H1 (cell line): ENCODE measurements at regions not wholly inside any gene's neighbourhood (a gene's known extent, or its start where the extent isn't known, plus 50 kb on each side); places are given as distances from the start of the nearest gene placed in this dataset.

ENCODE experiments used
- BCL11A ChIP-seq, 2 experiments: IDR thresholded peaks; one replicate each; pipeline ENCODE4 v1.6.1; 2011; ENCODE audit warnings: low read depth in 2 of 2, low read length in 2 of 2, mild to moderate bottlenecking in 2 of 2
- CBX8 ChIP-seq: fragments of 300-800, 300-1000 bp; sonication (generic); IDR thresholded peaks from 2 replicates; pipeline ENCODE4 v1.7.1; 2016; ENCODE audit warnings: low read depth, low read length, borderline replicate concordance
- CEBPB ChIP-seq: IDR thresholded peaks from 2 replicates; pipeline ENCODE4 v1.6.1; 2012; ENCODE audit warnings: low read depth, low read length
- CHD1 ChIP-seq: IDR thresholded peaks from 2 replicates; pipeline ENCODE4 v1.6.1; 2012; ENCODE audit warnings: low read depth, low read length, improper control_type of control experiment
- CHD7 ChIP-seq: fragments of 300-600 bp; sonication (generic); IDR thresholded peaks from 2 replicates; pipeline ENCODE4 v1.7.1; 2012; ENCODE audit warnings: low read length, moderate library complexity, mild to moderate bottlenecking, inconsistent platforms; ENCODE audit not compliant: insufficient replicate concordance
- SP2 ChIP-seq: IDR thresholded peaks from 2 replicates; pipeline ENCODE4 v1.6.1; 2012; ENCODE audit warnings: mild to moderate bottlenecking, low read length, inconsistent platforms
- SP4 ChIP-seq: IDR thresholded peaks from 2 replicates; pipeline ENCODE4 v1.6.1; 2012; ENCODE audit warnings: low read length, inconsistent platforms
- TF ChIP-seq, protein P1 (sequence below), 3 experiments: IDR thresholded peaks; 1 replicate in 2 of 3; 2 replicates in 1 of 3; pipeline versions ENCODE4 v1.5.1 to v1.6.1; 2011; ENCODE audit warnings: low read length in 3 of 3, mild to moderate bottlenecking in 3 of 3, inconsistent platforms in 2 of 3, low read depth in 1 of 3, moderate library complexity in 1 of 3; ENCODE audit not compliant: insufficient read depth in 1 of 3; ENCODE audit errors: control extremely low read depth in 1 of 3

- TF ChIP-seq, protein P1, sequence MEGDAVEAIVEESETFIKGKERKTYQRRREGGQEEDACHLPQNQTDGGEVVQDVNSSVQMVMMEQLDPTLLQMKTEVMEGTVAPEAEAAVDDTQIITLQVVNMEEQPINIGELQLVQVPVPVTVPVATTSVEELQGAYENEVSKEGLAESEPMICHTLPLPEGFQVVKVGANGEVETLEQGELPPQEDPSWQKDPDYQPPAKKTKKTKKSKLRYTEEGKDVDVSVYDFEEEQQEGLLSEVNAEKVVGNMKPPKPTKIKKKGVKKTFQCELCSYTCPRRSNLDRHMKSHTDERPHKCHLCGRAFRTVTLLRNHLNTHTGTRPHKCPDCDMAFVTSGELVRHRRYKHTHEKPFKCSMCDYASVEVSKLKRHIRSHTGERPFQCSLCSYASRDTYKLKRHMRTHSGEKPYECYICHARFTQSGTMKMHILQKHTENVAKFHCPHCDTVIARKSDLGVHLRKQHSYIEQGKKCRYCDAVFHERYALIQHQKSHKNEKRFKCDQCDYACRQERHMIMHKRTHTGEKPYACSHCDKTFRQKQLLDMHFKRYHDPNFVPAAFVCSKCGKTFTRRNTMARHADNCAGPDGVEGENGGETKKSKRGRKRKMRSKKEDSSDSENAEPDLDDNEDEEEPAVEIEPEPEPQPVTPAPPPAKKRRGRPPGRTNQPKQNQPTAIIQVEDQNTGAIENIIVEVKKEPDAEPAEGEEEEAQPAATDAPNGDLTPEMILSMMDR (IDR thresholded peaks at IDR 0.05; ENCODE audit: control extremely low read depth in 1 of 3, insufficient read depth in 1 of 3, low read depth in 1 of 3, low read length in 3 of 3) = no peak
- no peak for TF ChIP-seq CEBPB
- TF ChIP-seq SP4 = no peak
- TF ChIP-seq SP2 = no peak
- no peak for TF ChIP-seq CHD7
- TF ChIP-seq BCL11A (IDR thresholded peaks at IDR 0.05; ENCODE audit: low read depth in 2 of 2, low read length in 2 of 2) = no peak
- no peak for TF ChIP-seq CBX8
- no peak for TF ChIP-seq CHD1
- TF ChIP-seq, all 59 proteins: peak for 0
These were observed 519.0 kb upstream of the DAB2 start (continued) for GRCh38 chr5:39943811-39944210.
